Erythroblast (primary cell): ENCODE measurements at regions not wholly inside any gene's neighbourhood (a gene's known extent, or its start where the extent isn't known, plus 50 kb on each side); places are given as distances from the start of the nearest gene placed in this dataset.

ENCODE experiments used
- GATA1 ChIP-seq: IDR thresholded peaks from 2 replicates; pipeline ENCODE4 v1.6.1; 2011; ENCODE audit warnings: low read depth, mild to moderate bottlenecking, control low read depth, low read length, moderate library complexity
- POLR2A ChIP-seq: IDR thresholded peaks from 2 replicates; pipeline ENCODE4 v1.6.1; 2011; ENCODE audit warnings: mild to moderate bottlenecking, low read length

GRCh38 chr10:108362961-108363360 lies 1198.5 kb upstream of the SORCS1 start:
- TF ChIP-seq POLR2A, result no peak
- no peak for TF ChIP-seq GATA1
